Esophagus squamous epithelium (tissue), 5 donors: ENCODE measurements at regions not wholly inside any gene's neighbourhood (a gene's known extent, or its start where the extent isn't known, plus 50 kb on each side); places are given as distances from the start of the nearest gene placed in this dataset.

Experiments used
- DNase-seq: peaks from one replicate; lab custom pipeline; 2025; lab: John Stamatoyannopoulos, UW
- H3K27ac ChIP-seq, 4 donors: fragments of 200-600 bp; sonication (generic); one replicate each; pipeline ENCODE4 v1.5.1; 2016 to 2019; ENCODE audit warnings: mild to moderate bottlenecking in 1 of 4
- H3K27me3 ChIP-seq, 4 donors: fragments of 200-600 bp; sonication (generic); 1 replicate in 3 of 4; 2 replicates in 1 of 4; pipeline versions ENCODE4 v1.5.1 to v1.6.0; 2017 to 2021; ENCODE audit warnings: antibody characterized with exemption in 1 of 4
- H3K36me3 ChIP-seq, 3 donors: fragments of 200-600 bp; sonication (generic); one replicate each; pipeline ENCODE4 v1.5.1; 2016 to 2019
- H3K4me1 ChIP-seq, 3 donors: fragments of 200-600 bp; sonication (generic); one replicate each; pipeline ENCODE4 v1.5.1; 2017 to 2019
- H3K4me3 ChIP-seq, 4 donors: fragments of 200-600 bp; sonication (generic); 1 replicate in 3 of 4; 2 replicates in 1 of 4; pipeline ENCODE4 v1.5.1; 2016 to 2019; ENCODE audit warnings: mild to moderate bottlenecking in 2 of 4, moderate library complexity in 1 of 4
- H3K9me3 ChIP-seq, 3 donors: fragments of 200-600 bp; sonication (generic); one replicate each; pipeline ENCODE4 v1.5.1; 2016 to 2019
- POLR2A ChIP-seq, 4 donors: fragments of 450-650 bp; IDR thresholded peaks; one replicate each; pipeline ENCODE4 v1.6.1; 2017; ENCODE audit warnings: antibody characterized with exemption in 4 of 4, mild to moderate bottlenecking in 4 of 4, moderate library complexity in 3 of 4
- WGBS, 2 donors: methylation state at CpG; one replicate each; pipeline ENCODE4 v1.1.5; 2018; 5-methylcytosine and 5-hydroxymethylcytosine counted together
- intact Hi-C: fragments of 100-400 bp; cut with DNase I; formaldehyde crosslinking; loops from one replicate; pipeline ENCODE4 v1.15.0; 2022
- TF ChIP-seq, protein P1 (sequence below), 6 experiments: fragments of 450-650 bp in 4 of 6; fragments of 200-600 bp in 2 of 6; sonication (generic) in 2 of 6; IDR thresholded peaks; one replicate each; pipeline ENCODE4 v1.5.1; 2016 to 2019; ENCODE audit warnings: antibody characterized with exemption in 6 of 6, mild to moderate bottlenecking in 4 of 6, moderate library complexity in 4 of 6
- donor health status: DM: yes; HTN: yes; CAD: no.

DNA sequence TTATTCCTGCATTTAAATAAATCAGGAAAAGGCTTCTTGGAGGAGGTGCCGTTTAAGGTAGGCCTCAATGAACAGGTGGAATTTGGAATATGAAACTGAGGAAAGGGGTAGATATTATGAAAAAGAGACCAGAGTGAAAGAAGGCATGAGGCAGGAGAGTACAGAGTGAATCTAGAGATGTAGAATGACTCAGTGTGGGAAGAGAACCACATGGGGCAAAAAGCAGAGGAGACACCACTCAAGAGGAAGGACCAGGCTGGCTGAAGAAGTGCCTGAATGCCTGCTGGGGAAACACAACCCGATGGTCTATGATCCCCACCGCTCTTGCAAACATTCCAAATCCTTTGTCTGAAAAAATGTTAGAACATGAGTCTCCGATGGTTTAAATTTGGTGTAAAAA lies 1134.1 kb downstream of the VRK1 start:
- H3K4me1 ChIP-seq, result no peaks in the 10 kb centered on the region
- DNase-seq, result no peak
- WGBS, 2 donors, result 87 to 93% methylated on average over 4 of the region's 4 CpGs
- H3K9me3 ChIP-seq, result no peaks in the 10 kb centered on the region
- intact Hi-C loops, result no loop called here
- no peaks in the 10 kb centered on the region for H3K27me3 ChIP-seq
- H3K36me3 ChIP-seq, result no peaks in the 10 kb centered on the region
- no peak for TF ChIP-seq POLR2A (IDR thresholded peaks at IDR 0.05)
- TF ChIP-seq, protein P1, sequence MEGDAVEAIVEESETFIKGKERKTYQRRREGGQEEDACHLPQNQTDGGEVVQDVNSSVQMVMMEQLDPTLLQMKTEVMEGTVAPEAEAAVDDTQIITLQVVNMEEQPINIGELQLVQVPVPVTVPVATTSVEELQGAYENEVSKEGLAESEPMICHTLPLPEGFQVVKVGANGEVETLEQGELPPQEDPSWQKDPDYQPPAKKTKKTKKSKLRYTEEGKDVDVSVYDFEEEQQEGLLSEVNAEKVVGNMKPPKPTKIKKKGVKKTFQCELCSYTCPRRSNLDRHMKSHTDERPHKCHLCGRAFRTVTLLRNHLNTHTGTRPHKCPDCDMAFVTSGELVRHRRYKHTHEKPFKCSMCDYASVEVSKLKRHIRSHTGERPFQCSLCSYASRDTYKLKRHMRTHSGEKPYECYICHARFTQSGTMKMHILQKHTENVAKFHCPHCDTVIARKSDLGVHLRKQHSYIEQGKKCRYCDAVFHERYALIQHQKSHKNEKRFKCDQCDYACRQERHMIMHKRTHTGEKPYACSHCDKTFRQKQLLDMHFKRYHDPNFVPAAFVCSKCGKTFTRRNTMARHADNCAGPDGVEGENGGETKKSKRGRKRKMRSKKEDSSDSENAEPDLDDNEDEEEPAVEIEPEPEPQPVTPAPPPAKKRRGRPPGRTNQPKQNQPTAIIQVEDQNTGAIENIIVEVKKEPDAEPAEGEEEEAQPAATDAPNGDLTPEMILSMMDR (IDR thresholded peaks at IDR 0.05), result no peak
- no peak overlapping the region for H3K4me3 ChIP-seq
- H3K27ac ChIP-seq, result no peak overlapping the region

DNA sequence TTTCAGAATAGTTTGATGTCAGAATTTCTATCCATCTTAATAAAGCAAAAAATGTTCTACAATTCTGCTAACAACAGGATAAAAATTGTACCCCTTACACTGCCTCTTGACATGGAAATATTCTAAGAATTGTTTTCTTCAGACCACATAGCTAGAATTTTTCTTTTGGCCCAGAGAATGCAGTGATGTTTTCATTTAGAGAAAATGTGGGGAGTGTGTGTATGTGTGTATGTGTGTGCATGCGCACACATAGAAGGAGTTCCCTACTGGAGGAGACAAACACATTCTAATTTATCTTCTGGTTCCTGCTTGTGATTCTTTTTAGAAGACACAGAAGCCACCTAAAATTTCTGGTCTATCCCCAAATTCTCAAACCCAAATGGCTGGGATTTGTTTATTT lies 1145.7 kb downstream of the VRK1 start:
- Histone ChIP-seq H3K27me3 (no peaks in the 10 kb centered on the region), H3K4me1 (no peaks in the 10 kb centered on the region), H3K9me3 (no peaks in the 10 kb centered on the region), H3K27ac (no peak overlapping the region), H3K36me3 (no peaks in the 10 kb centered on the region), H3K4me3 (no peak overlapping the region)
- 54 to 100% methylated on average over 1 of the region's 1 CpG for WGBS, 2 donors
- DNase-seq, result no peak
- TF ChIP-seq POLR2A (IDR thresholded peaks at IDR 0.05), result no peak
- TF ChIP-seq, protein P1 (IDR thresholded peaks at IDR 0.05), result no peak
- intact Hi-C loops, result no loop called here

DNA sequence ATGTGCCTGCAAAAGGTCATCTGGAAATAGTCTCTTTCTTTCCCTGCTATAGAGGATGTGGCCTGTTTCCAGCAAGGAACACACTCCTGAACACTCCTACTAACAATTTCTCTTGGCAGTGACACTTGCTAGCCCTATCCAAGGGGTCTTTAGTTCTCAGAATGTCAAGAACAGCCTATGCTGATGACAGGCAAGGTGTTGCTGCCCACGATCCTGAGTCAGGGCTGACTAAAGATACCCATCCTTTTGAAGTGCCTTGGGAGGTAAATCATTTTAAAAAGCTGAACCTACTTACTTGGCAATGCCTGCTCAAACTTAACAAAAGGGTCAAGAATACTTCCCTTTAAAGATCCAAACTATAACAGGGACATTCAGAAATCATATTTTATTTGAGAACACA lies 1146.4 kb downstream of the VRK1 start:
- TF ChIP-seq, protein P1 (IDR thresholded peaks at IDR 0.05), result no peak
- TF ChIP-seq POLR2A (IDR thresholded peaks at IDR 0.05), result no peak
- no peak overlapping the region for H3K4me3 ChIP-seq
- H3K4me1 ChIP-seq, result peaks cover 0 to 4% (median 0%) of the 10 kb centered on the region in 3 donors
- intact Hi-C loops, result no loop called here
- no peak overlapping the region for H3K27ac ChIP-seq
- no peaks in the 10 kb centered on the region for H3K36me3 ChIP-seq
- no peaks in the 10 kb centered on the region for H3K27me3 ChIP-seq
- no peak for DNase-seq
- H3K9me3 ChIP-seq, result no peaks in the 10 kb centered on the region
- 50 to 67% methylated on average over 1 of the region's 1 CpG for WGBS, 2 donors

DNA sequence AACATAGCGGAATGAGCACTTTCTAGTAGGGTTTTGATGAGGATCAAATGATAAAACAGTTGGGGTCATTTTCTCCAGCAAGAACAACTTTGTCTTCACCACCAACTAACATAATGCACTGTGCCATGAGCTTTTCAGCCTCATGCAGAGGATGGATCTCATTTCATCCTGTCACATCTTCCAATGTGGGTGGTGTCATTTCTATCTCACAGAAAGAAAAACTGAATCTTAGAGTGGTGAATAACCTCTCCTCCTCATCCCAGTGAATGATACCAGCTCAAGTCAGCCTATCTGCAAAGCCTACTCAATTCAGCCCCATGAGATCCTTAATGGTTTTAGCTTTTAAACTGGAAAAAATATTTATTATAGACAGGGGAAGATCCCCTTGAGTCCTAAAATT lies 1147.2 kb downstream of the VRK1 start:
- peaks cover 0 to 9% (median 0%) of the 10 kb centered on the region in 3 donors for H3K4me1 ChIP-seq
- TF ChIP-seq, protein P1 (IDR thresholded peaks at IDR 0.05), result no peak
- no peak for TF ChIP-seq POLR2A (IDR thresholded peaks at IDR 0.05)
- intact Hi-C loops, result no loop called here
- no peaks in the 10 kb centered on the region for H3K27me3 ChIP-seq
- H3K36me3 ChIP-seq, result no peaks in the 10 kb centered on the region
- no peaks in the 10 kb centered on the region for H3K9me3 ChIP-seq
- no peak for DNase-seq
- no peak overlapping the region for H3K4me3 ChIP-seq
- H3K27ac ChIP-seq, result no peak overlapping the region
- 95 to 100% methylated on average over 1 of the region's 1 CpG for WGBS, 2 donors

DNA sequence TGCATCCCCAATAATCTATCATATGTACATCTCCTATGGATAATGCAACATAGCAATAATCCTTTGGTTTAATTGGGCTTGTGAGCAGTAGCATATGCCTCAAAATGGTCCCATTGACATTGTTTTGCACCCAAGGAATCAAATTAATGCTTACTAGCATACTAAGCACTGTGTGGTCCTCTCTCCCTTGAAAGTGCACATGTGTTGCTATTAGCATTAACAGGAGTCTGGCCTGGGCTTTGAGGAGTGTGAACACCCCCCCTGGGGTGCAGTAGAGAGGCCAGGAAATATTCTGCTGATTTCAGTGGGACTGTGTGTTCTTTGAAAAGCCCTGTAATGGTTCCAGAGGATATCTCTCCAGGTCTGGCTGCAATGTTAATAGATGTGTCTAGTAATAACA lies 1148.4 kb downstream of the VRK1 start:
- H3K4me1 ChIP-seq, result peaks cover 0 to 9% (median 0%) of the 10 kb centered on the region in 3 donors
- H3K4me3 ChIP-seq, result no peak overlapping the region
- no peak overlapping the region for H3K27ac ChIP-seq
- H3K36me3 ChIP-seq, result no peaks in the 10 kb centered on the region
- no peaks in the 10 kb centered on the region for H3K9me3 ChIP-seq
- intact Hi-C loops, result no loop called here
- no peak for TF ChIP-seq POLR2A (IDR thresholded peaks at IDR 0.05)
- TF ChIP-seq, protein P1 (IDR thresholded peaks at IDR 0.05), result no peak
- no peaks in the 10 kb centered on the region for H3K27me3 ChIP-seq
- no peak for DNase-seq
